ENCODE measurements at regions not wholly inside any gene's neighbourhood (a gene's known extent, or its start where the extent isn't known, plus 50 kb on each side); places are given as distances from the start of the nearest gene placed in this dataset.

DNA sequence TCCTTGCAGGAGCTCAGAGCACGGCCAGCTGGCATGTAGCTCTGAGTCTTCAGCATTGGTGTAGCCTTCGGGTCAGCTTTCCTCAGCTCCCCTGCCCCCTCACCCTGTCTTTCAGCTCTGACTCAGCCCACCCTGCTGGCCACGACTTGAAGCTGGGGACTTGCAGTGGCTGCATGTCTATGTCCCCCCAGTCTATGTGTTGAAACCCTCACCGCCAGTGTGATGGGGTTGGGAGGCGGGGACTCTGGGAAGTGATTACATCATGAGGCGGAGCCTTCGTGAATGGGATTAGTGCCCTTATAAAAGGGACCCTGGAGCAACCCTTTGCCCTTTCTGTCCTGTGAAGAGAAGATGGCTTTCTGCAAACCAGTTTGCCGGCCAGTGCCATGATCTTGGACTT, 111.1 kb downstream of the CTTN start:
- BruUV-seq (replicated peaks) = no TSS peak
- ChIA-PET RAD21 (ENCODE audit: low non-redundant PET in 1 of 2, low total read pairs in 2 of 2, uncharacterized antibody in 2 of 2, unreplicated experiment in 2 of 2) (interaction anchor here in 1 of 2 experiments (0.6 kb wide), 1 partner anchor 17 kb away, joined by 3 read pairs; no protein-coding TSS in a partner anchor), POLR2A (no interaction called here), CTCF (no interaction called here)
- Histone ChIP-seq H4K20me1 (ENCODE audit: insufficient read depth) (no peaks in the 10 kb centered on the region), H3K9me3 (ENCODE audit: control insufficient read depth in 1 of 2, insufficient read depth in 1 of 2, low read depth in 1 of 2, low read length in 2 of 2) (peaks cover 10 to 14% of the 10 kb centered on the region in 2 experiments; a peak in 3 of 4 replicates), H3K36me3 (ENCODE audit: control insufficient read depth in 1 of 2, insufficient read depth in 2 of 2, low read length in 2 of 2) (no peaks in the 10 kb centered on the region), H3K9ac (ENCODE audit: low read length) (no peak overlapping the region), H3K27me3 (ENCODE audit: insufficient read depth, low read length) (no peaks in the 10 kb centered on the region), H3K4me1 (ENCODE audit: control insufficient read depth in 1 of 2, insufficient read depth in 2 of 2, low read length in 2 of 2) (no peaks in the 10 kb centered on the region; a peak in 1 of 4 replicates), H2AFZ (ENCODE audit: low read depth, low read length, poor library complexity, severe bottlenecking) (no peak overlapping the region), H3K79me2 (ENCODE audit: insufficient read depth, low read length) (no peaks in the 10 kb centered on the region), H3K9me2 (ENCODE audit: insufficient read depth) (no peaks in the 10 kb centered on the region), H3K27ac (ENCODE audit: low read depth, low read length) (no peak overlapping the region), H3K4me3 (replicated peaks in 1 of 2; ENCODE audit: low read depth in 1 of 2, low read length in 2 of 2) (no peak overlapping the region), H3K4me2 (ENCODE audit: low read length) (no peak overlapping the region)
- no peak for ATAC-seq
- no peak for TF ChIP-seq SP1 (IDR thresholded peaks at IDR 0.05; ENCODE audit: low read depth)
- TF ChIP-seq EGR1 (IDR thresholded peaks at IDR 0.05; ENCODE audit: low read depth) = no peak
- TF ChIP-seq, protein P1, sequence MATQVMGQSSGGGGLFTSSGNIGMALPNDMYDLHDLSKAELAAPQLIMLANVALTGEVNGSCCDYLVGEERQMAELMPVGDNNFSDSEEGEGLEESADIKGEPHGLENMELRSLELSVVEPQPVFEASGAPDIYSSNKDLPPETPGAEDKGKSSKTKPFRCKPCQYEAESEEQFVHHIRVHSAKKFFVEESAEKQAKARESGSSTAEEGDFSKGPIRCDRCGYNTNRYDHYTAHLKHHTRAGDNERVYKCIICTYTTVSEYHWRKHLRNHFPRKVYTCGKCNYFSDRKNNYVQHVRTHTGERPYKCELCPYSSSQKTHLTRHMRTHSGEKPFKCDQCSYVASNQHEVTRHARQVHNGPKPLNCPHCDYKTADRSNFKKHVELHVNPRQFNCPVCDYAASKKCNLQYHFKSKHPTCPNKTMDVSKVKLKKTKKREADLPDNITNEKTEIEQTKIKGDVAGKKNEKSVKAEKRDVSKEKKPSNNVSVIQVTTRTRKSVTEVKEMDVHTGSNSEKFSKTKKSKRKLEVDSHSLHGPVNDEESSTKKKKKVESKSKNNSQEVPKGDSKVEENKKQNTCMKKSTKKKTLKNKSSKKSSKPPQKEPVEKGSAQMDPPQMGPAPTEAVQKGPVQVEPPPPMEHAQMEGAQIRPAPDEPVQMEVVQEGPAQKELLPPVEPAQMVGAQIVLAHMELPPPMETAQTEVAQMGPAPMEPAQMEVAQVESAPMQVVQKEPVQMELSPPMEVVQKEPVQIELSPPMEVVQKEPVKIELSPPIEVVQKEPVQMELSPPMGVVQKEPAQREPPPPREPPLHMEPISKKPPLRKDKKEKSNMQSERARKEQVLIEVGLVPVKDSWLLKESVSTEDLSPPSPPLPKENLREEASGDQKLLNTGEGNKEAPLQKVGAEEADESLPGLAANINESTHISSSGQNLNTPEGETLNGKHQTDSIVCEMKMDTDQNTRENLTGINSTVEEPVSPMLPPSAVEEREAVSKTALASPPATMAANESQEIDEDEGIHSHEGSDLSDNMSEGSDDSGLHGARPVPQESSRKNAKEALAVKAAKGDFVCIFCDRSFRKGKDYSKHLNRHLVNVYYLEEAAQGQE (IDR thresholded peaks at IDR 0.05; ENCODE audit: low read depth) = no peak
- no peak for TF ChIP-seq CBX3 (IDR thresholded peaks at IDR 0.05; ENCODE audit: low read depth)
- TF ChIP-seq SIN3A (IDR thresholded peaks at IDR 0.05; ENCODE audit: low read depth) = no peak
- no peak for TF ChIP-seq YY1 (IDR thresholded peaks at IDR 0.05; ENCODE audit: extremely low read depth, insufficient replicate concordance, low read depth, low read length)
- no peak for TF ChIP-seq EZH2phosphoT487 (IDR thresholded peaks at IDR 0.05; ENCODE audit: borderline replicate concordance)
- no peak for TF ChIP-seq JUND (IDR thresholded peaks at IDR 0.05)
- no peak for TF ChIP-seq CEBPB (IDR thresholded peaks at IDR 0.05; ENCODE audit: low read depth)
- TF ChIP-seq, protein P2, sequence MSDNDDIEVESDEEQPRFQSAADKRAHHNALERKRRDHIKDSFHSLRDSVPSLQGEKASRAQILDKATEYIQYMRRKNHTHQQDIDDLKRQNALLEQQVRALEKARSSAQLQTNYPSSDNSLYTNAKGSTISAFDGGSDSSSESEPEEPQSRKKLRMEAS (IDR thresholded peaks at IDR 0.05) = no peak
- DNase-seq (ENCODE audit: low read depth, low spot score) = no peak
- intact Hi-C loops (cut with micrococcal nuclease) = no loop called here
